GM19328 (cell line): ENCODE measurements at regions not wholly inside any gene's neighbourhood (a gene's known extent, or its start where the extent isn't known, plus 50 kb on each side); places are given as distances from the start of the nearest gene placed in this dataset.
A peak's percentile ranks its signal among the peaks of the same experiment; 100 is the strongest.
"Not testable (repeated sequence)": the region's sequence is repeated elsewhere in the genome, so short reads cannot be mapped to it uniquely, and the experiment has no call there.

Experiments used
- ATAC-seq: cut with Tn5 transposase; IDR thresholded peaks from one replicate; pipeline ENCODE4 v1.9.1; 2021; ENCODE audit warnings: mild to moderate bottlenecking, moderate library complexity; ENCODE audit not compliant: unreplicated experiment

- ATAC-seq = no peak
Measured at GRCh38 chr12:67716817-67717216, 68.3 kb downstream of the DYRK2 start.

GRCh38 chr12:67719303-67719702, 70.8 kb downstream of the DYRK2 start:
- ATAC-seq = not testable (repeated sequence)

GRCh38 chr12:67720351-67720856, 71.9 kb downstream of the DYRK2 start:
- ATAC-seq = no peak

DNA sequence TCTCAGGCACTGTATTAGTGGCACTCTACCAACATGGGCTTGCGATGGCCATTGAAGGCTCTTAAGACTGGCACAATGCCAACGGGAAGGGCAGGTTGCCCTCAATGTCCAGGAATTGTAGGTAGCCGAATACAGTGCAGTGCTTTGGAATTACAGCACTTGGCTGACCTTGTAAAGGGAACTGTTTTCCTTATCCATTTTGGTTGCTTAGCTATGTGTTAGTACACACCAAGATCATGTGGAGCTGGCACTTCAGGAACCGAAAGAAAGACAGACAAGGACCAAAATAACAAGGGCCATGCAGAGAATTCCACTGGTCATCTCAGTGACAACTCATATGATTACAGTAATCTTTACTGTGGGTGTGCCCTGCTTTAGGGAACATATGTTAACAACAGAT, 72.7 kb downstream of the DYRK2 start:
- ATAC-seq = no peak

GRCh38 chr12:67722296-67722695, 73.8 kb downstream of the DYRK2 start:
- no peak for ATAC-seq

DNA sequence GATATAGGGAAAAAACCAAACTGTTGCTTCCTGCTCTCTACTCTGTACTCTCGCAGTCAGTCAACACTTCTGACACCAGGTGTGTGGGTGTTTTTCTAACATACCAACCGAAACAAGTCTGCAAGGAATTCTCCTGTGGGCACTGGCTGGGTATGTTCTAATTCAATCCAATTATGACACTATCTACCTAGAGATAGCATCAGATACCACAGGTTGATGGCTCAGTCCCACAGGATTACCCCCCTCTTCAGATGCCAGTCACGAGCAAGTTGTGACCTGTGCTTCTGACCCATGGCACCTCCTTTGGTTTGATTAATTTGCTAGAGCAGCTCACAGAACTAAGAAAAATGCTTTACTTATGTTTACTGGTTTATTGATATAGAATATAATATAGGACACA, 78.3 kb downstream of the DYRK2 start:
- no peak for ATAC-seq

DNA sequence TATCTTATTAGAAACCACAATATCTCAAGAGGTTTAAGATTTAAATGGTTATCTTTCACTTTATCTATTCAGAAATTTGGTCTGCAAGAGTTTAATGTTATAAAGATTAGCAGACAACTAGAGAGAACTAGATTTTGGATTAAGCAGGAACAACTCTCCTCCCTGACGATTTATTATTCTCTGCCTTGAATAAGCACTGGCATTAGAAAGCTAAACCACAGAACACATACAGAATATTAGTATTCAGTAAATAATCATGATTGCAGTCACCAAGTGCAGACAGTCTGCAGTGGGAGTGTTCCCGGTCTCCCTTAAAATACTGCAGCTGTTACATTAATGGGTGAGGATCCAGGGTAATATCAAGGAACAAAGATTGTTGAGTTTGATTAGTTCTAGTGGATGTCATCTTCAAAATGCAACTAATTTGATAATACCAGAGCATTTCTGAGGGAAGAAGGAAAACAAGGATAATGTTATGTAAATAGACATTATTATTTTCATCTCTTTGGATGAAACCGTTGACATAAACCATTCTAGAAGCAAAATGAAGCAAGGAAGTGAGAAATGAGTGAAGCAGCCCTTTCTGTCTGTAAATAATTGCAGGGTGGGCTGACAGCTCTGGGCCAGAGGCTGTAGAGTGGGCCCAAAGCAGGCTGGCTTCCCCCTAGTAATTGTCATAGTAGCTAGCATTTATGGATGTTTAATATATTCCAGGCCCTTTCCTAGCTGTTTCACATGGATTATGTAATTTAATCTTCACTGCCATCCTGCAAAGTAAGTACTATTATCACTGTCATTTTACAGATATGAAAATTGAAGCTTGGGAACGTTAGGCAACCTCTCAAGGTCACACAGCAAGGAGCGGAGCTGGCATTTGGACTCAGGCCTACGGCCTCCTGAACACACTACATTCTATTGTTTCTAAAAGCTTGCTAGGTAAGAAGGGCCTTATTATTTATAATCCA, 79.4 kb downstream of the DYRK2 start:
- ATAC-seq = no peak

DNA sequence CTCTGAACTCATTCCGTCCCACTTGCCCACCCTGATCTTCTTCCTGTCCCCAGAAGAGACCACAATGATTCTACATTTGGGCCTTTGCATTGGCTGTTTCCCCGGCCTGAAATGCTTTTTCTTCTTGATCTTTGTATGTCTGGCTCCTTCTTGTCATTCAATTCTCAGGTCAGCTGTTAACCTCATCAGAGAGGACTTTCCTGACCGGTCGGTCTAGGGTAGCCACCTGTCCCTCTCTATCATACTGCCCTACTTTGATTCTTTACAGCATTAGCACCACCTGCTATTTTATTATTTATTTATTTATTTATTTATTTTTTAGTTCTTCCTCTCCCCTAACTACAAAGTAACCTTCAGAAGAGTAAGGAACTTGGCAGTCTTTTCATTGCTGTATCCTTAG, 84.3 kb downstream of the DYRK2 start:
- ATAC-seq = no peak

- no peak for ATAC-seq
Measured at GRCh38 chr12:67735868-67736267, 87.3 kb downstream of the DYRK2 start.

DNA sequence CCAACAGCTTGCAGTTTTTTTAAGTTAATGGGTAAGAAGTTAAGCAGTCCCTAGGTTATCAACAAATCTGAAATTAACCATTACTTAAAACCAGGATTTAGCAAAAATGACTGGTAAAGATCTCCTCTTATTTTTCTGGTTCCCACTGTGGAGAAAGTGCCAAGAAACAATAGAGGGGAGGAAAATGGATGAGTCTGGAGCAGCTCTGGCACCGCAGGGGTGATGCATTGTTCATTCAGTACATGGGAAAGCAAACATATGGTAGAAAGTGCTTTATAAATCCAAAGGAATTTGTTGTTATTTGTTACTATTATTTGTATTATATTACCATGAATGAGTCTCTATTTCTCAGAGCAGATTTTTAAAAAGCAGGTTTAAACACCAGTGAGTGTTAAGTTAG, 92.2 kb downstream of the DYRK2 start:
- no peak for ATAC-seq

DNA sequence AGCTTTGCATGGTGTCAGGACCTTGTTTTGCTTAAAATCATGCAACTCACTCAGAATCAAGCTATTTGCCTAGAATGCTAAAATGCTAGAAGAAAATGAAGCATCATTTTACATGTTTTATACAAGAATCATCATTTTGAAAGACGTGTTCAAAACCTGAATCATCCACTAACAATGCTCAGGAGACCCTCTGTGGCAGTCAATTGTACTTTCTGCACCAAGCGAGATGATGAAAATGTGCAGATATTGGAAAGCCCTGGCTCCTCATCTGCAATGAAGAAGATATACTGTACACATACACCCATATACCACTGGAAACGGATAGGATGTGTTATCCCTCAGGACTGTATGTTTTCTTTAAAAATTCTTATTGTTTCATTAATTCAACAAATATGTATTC, 92.7 kb downstream of the DYRK2 start:
- no peak for ATAC-seq

GRCh38 chr12:67742461-67742860, 93.9 kb downstream of the DYRK2 start:
- ATAC-seq = no peak

DNA sequence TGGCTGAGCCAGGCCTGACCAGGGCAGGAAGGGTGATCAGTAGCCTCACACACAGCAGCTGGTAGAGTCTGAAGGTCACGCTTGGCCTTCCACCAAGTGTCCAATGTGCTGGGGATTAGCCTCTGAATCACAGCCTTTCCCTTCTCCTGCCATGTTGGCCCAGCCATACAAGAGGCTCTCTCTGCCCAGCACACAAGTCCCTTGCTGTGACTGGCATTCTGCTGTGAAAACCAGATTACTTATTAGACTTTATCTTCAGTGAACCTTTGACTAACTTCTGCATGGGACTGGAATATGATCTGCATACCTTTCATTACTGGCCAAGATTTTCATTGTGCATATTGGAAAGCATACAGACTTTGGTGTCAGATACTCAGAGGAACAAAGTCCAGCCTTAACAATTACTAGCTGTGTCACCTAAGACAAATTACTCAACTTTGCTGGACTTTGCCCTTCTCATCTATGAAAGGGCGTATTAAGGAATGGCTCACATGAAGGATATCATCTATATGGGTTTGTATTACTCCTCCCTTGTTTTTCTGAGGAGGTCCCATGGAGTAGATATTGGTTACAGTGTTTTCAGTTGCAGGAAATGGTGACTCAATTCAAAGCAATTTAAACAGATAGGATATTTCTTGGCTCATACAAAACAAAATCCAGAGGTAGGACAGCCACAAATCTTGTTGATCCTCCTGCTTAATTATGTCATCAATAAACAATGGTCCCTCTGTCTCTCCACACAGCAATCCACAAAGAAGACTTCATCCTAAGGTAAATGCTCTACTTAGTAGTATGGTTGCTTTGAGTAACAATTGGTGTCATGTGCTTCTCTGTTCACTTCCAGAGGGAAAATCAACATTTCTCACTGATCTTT, 99.6 kb downstream of the DYRK2 start:
- ATAC-seq = no peak

DNA sequence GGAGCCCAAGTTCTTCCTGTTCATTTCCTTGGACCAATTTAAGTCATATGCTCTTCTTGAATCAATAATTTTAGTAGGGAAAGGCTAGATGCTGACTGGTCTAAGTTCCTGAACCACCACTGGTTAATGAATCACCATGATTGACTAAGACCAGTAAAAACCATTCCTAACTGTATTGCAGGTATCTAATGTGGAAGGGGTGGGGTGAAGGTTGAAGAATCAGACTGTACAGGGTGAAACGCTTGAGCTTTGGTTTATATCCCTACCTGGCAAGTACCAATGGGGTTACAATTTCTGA, 100.1 kb downstream of the DYRK2 start:
- ATAC-seq = no peak

GRCh38 chr12:67750513-67751183, 102.1 kb downstream of the DYRK2 start:
- ATAC-seq = no peak

GRCh38 chr12:67751381-67751928, 102.9 kb downstream of the DYRK2 start:
- ATAC-seq = no peak

DNA sequence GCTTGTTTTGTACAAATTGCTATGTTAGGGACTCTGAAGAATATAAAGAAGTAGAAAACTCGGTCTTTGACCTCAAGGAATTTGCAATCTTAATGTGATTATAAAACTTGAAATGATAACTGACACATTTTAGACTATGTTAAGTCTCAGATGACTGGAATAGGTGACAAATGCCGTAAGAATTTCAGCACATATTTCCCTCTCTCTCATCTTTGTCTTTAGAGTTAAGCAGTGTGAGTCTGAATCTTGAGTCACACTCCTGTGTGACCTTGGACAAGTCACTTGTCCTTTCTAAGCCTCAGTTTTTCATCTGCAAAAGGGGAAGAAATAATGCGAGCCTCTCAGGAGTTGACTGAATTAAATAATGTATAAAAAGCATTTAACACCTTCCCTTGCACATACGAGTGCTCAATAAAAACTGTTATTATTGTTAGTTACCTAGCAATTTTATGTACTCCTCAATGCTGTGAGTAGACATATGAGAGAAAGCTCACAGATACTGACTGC, 103.7 kb downstream of the DYRK2 start:
- ATAC-seq = no peak

GRCh38 chr12:67754933-67755697, 106.6 kb downstream of the DYRK2 start:
- ATAC-seq = no peak

DNA sequence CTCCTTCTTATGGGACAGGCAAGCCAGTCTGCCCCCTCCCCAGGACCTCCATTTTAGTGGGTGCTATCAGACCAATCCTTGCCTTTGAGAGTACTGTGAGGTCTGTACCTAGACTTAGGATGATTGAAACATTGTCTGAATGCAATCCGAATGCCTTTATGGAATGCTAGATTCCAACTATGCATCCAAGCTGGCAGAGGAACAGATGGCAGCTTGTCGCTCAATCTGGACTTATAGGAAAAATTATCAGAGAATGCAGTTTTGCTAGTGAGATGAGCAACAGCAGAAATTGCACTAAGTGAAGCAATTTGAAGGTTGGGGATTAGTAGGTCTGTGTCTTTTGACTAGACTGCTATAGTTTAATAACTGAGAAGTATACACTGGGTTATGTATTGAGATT, 109.1 kb downstream of the DYRK2 start:
- ATAC-seq = peak; percentile 23

DNA sequence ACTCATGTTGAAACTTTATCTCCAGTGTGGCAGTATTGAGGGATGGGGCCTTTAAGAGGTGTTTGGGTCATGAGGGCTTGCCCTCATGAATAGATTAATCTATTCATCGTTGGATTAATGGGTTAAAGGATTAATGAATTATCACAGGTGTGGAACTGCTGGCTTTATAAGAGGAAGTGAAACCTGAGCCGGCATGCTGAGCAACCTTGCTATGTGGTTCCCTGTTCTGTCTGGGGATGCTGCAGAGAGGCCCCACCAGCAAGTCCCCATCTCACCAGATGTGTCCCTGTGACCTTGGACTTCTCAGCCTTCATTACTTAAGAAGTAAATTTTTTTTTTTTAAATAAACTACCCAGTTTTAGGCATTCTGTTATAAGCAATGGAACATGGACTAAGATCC, 109.6 kb downstream of the DYRK2 start:
- peak; percentile 98 for ATAC-seq
